ENCODE measurements at regions not wholly inside any gene's neighbourhood (a gene's known extent, or its start where the extent isn't known, plus 50 kb on each side); places are given as distances from the start of the nearest gene placed in this dataset.

- 85% methylated on average over 5 of the region's 5 CpGs for WGBS (ENCODE audit: low lambda C conversion rate, missing lambda C conversion rate)
- Histone ChIP-seq H3K36me3 (replicated peaks; ENCODE audit: insufficient read depth, low read depth) (no peaks in the 10 kb centered on the region), H3K4me1 (ENCODE audit: insufficient read depth) (no peaks in the 10 kb centered on the region), H3K27ac (no peak overlapping the region), H2AFZ (no peak overlapping the region), H3K4me3 (no peak overlapping the region), H3K79me2 (no peaks in the 10 kb centered on the region), H4K20me1 (ENCODE audit: insufficient read depth, poor library complexity, severe bottlenecking) (no peaks in the 10 kb centered on the region), H3K27me3 (no peaks in the 10 kb centered on the region), H3K9me2 (replicated peaks; ENCODE audit: insufficient read depth) (no peaks in the 10 kb centered on the region), H3K9me3 (ENCODE audit: low read depth) (no peaks in the 10 kb centered on the region), H3K4me2 (no peak overlapping the region)
- TF ChIP-seq, protein P1, sequence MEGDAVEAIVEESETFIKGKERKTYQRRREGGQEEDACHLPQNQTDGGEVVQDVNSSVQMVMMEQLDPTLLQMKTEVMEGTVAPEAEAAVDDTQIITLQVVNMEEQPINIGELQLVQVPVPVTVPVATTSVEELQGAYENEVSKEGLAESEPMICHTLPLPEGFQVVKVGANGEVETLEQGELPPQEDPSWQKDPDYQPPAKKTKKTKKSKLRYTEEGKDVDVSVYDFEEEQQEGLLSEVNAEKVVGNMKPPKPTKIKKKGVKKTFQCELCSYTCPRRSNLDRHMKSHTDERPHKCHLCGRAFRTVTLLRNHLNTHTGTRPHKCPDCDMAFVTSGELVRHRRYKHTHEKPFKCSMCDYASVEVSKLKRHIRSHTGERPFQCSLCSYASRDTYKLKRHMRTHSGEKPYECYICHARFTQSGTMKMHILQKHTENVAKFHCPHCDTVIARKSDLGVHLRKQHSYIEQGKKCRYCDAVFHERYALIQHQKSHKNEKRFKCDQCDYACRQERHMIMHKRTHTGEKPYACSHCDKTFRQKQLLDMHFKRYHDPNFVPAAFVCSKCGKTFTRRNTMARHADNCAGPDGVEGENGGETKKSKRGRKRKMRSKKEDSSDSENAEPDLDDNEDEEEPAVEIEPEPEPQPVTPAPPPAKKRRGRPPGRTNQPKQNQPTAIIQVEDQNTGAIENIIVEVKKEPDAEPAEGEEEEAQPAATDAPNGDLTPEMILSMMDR (IDR thresholded peaks at IDR 0.05; ENCODE audit: poor library complexity), result no peak
- TF ChIP-seq EZH2phosphoT487 (IDR thresholded peaks at IDR 0.05; ENCODE audit: low read depth, severe bottlenecking, unreplicated experiment) (no peak), EZH2 (IDR thresholded peaks at IDR 0.05; ENCODE audit: borderline replicate concordance) (no peak)
- no peak for DNase-seq (ENCODE audit: low spot score)
Observed at GRCh38 chr13:106681997-106682396, 114.1 kb upstream of the ARGLU1 start.

GRCh38 chr13:106681536-106681935 lies 113.6 kb upstream of the ARGLU1 start:
- Histone ChIP-seq H3K9me2 (replicated peaks; ENCODE audit: insufficient read depth) (no peaks in the 10 kb centered on the region), H3K27me3 (no peaks in the 10 kb centered on the region), H3K4me3 (no peak overlapping the region), H3K4me1 (ENCODE audit: insufficient read depth) (no peaks in the 10 kb centered on the region), H3K36me3 (replicated peaks; ENCODE audit: insufficient read depth, low read depth) (no peaks in the 10 kb centered on the region), H3K79me2 (no peaks in the 10 kb centered on the region), H3K27ac (no peak overlapping the region), H4K20me1 (ENCODE audit: insufficient read depth, poor library complexity, severe bottlenecking) (no peaks in the 10 kb centered on the region), H2AFZ (no peak overlapping the region), H3K4me2 (no peak overlapping the region), H3K9me3 (ENCODE audit: low read depth) (no peaks in the 10 kb centered on the region)
- no peak for DNase-seq (ENCODE audit: low spot score)
- 55% methylated on average over 3 of the region's 3 CpGs for WGBS (ENCODE audit: low lambda C conversion rate, missing lambda C conversion rate)
- TF ChIP-seq EZH2phosphoT487 (IDR thresholded peaks at IDR 0.05; ENCODE audit: low read depth, severe bottlenecking, unreplicated experiment) (no peak), EZH2 (IDR thresholded peaks at IDR 0.05; ENCODE audit: borderline replicate concordance) (no peak)
- TF ChIP-seq, protein P1 (IDR thresholded peaks at IDR 0.05; ENCODE audit: poor library complexity), result no peak

DNA sequence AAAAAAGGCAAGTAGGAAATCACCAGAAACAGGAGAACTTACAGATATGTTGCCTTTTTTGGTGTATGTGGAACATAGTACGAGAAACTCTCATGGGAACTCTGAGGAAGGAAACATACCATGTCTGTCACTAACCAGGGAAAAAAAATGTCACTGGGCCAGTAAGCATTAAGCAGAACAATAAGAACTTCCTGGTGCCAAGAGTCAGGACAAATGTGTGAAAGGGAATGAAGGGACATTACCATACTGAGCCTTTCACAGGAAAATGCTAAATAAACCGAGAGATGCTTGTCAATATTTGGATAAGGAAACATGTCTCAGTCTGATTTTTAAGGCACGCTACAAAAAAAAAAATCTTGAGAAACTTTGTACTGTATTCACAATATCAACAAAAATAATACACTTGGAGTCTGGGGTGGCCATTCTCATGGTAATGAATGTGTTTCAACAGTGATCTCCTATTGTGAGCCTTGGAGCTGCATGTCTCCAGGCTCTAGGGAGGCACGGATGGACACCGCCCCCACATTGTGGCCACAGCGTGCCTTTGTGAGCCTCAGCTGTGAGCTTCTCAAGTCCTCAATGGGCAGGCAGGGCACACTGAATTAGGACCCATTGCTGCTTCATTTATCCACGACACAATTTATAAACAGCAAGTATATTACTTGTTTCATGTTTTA lies 113.0 kb upstream of the ARGLU1 start:
- H3K27ac ChIP-seq, result no peak overlapping the region
- no peaks in the 10 kb centered on the region for H4K20me1 ChIP-seq (ENCODE audit: insufficient read depth, poor library complexity, severe bottlenecking)
- H3K4me2 ChIP-seq, result no peak overlapping the region
- H3K4me3 ChIP-seq, result no peak overlapping the region
- no peak for DNase-seq (ENCODE audit: low spot score)
- TF ChIP-seq EZH2 (IDR thresholded peaks at IDR 0.05; ENCODE audit: borderline replicate concordance), result no peak
- TF ChIP-seq, protein P1 (IDR thresholded peaks at IDR 0.05; ENCODE audit: poor library complexity), result no peak
- no peak for TF ChIP-seq EZH2phosphoT487 (IDR thresholded peaks at IDR 0.05; ENCODE audit: low read depth, severe bottlenecking, unreplicated experiment)
- H3K4me1 ChIP-seq (ENCODE audit: insufficient read depth), result no peaks in the 10 kb centered on the region
- H3K79me2 ChIP-seq, result no peaks in the 10 kb centered on the region
- no peaks in the 10 kb centered on the region for H3K36me3 ChIP-seq (replicated peaks; ENCODE audit: insufficient read depth, low read depth)
- no peak overlapping the region for H2AFZ ChIP-seq
- no peaks in the 10 kb centered on the region for H3K9me3 ChIP-seq (ENCODE audit: low read depth)
- no peaks in the 10 kb centered on the region for H3K27me3 ChIP-seq
- 40% methylated on average over 7 of the region's 7 CpGs for WGBS (ENCODE audit: low lambda C conversion rate, missing lambda C conversion rate)
- no peaks in the 10 kb centered on the region for H3K9me2 ChIP-seq (replicated peaks; ENCODE audit: insufficient read depth)

Measured in hepatocyte (in vitro differentiated cells).